OCI-LY1 (cell line): ENCODE measurements at regions not wholly inside any gene's neighbourhood (a gene's known extent, or its start where the extent isn't known, plus 50 kb on each side); places are given as distances from the start of the nearest gene placed in this dataset.

Experiments used
- EZH2 ChIP-seq: fragments of 200-600 bp; sonication (generic), shearing (Covaris generic); IDR thresholded peaks from 2 replicates; pipeline ENCODE4 v1.8.0; 2017; ENCODE audit warnings: borderline replicate concordance, mixed run types, mild to moderate bottlenecking, antibody characterized with exemption, low read length, moderate library complexity, mixed read lengths
- TF ChIP-seq, protein P1 (sequence below): fragments of 200-600 bp; sonication (generic), shearing (Covaris generic); IDR thresholded peaks from 2 replicates; pipeline ENCODE4 v1.5.1; 2017; ENCODE audit warnings: mild to moderate bottlenecking, antibody characterized with exemption, low read length, moderate library complexity, mixed read lengths

GRCh38 chr7:69185170-69185569 is 413.1 kb upstream of the AUTS2 start:
- TF ChIP-seq, protein P1, sequence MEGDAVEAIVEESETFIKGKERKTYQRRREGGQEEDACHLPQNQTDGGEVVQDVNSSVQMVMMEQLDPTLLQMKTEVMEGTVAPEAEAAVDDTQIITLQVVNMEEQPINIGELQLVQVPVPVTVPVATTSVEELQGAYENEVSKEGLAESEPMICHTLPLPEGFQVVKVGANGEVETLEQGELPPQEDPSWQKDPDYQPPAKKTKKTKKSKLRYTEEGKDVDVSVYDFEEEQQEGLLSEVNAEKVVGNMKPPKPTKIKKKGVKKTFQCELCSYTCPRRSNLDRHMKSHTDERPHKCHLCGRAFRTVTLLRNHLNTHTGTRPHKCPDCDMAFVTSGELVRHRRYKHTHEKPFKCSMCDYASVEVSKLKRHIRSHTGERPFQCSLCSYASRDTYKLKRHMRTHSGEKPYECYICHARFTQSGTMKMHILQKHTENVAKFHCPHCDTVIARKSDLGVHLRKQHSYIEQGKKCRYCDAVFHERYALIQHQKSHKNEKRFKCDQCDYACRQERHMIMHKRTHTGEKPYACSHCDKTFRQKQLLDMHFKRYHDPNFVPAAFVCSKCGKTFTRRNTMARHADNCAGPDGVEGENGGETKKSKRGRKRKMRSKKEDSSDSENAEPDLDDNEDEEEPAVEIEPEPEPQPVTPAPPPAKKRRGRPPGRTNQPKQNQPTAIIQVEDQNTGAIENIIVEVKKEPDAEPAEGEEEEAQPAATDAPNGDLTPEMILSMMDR, result no peak
- TF ChIP-seq EZH2, result no peak
